ENCODE measurements at regions not wholly inside any gene's neighbourhood (a gene's known extent, or its start where the extent isn't known, plus 50 kb on each side); places are given as distances from the start of the nearest gene placed in this dataset.
"Not testable (repeated sequence)": the region's sequence is repeated elsewhere in the genome, so short reads cannot be mapped to it uniquely, and the experiment has no call there.

- H3K9me3 ChIP-seq = peaks cover 0 to 6% (median 0%) of the 10 kb centered on the region in 4 donors
- ATAC-seq (ENCODE audit: low FRiP score in 2 of 2) (no peak), DNase-seq (no peak)
- H3K27me3 ChIP-seq = no peaks in the 10 kb centered on the region
- no peak for TF ChIP-seq POLR2AphosphoS5 (IDR thresholded peaks at IDR 0.05)
- no peak for TF ChIP-seq CTCF (IDR thresholded peaks at IDR 0.05)
- TF ChIP-seq EP300 (IDR thresholded peaks at IDR 0.05) = no peak
- TF ChIP-seq POLR2A (IDR thresholded peaks at IDR 0.05) = no peak
- no peaks in the 10 kb centered on the region for H3K36me3 ChIP-seq
- H3K27ac ChIP-seq = no peak overlapping the region
- H3K4me3 ChIP-seq = no peak overlapping the region
- 51 to 53% methylated on average over 3 of the region's 3 CpGs for WGBS, 2 donors
- H3K4me1 ChIP-seq = no peaks in the 10 kb centered on the region
These were observed 97.0 kb downstream of the CMC2 start for GRCh38 chr16:80909720-80910119.

GRCh38 chr16:80906169-80906568 is 100.5 kb downstream of the CMC2 start:
- DNase-seq; H3K9me3 ChIP-seq; H3K4me3 ChIP-seq; H3K36me3 ChIP-seq; ATAC-seq (ENCODE audit: low FRiP score in 2 of 2); H3K4me1 ChIP-seq; H3K27ac ChIP-seq; H3K27me3 ChIP-seq: not testable (repeated sequence)
- 93% methylated on average over 2 of the region's 2 CpGs for WGBS, 2 donors

- H3K36me3 ChIP-seq = no peaks in the 10 kb centered on the region
- H3K4me3 ChIP-seq = no peak overlapping the region
- 91 to 94% methylated on average over 5 of the region's 5 CpGs for WGBS, 2 donors
- H3K4me1 ChIP-seq = no peaks in the 10 kb centered on the region
- H3K27ac ChIP-seq = no peak overlapping the region
- TF ChIP-seq CTCF (IDR thresholded peaks at IDR 0.05) (no peak), POLR2AphosphoS5 (IDR thresholded peaks at IDR 0.05) (no peak), EP300 (IDR thresholded peaks at IDR 0.05) (no peak), POLR2A (IDR thresholded peaks at IDR 0.05) (no peak)
- ATAC-seq (ENCODE audit: low FRiP score in 2 of 2) (no peak), DNase-seq (no peak)
- no peaks in the 10 kb centered on the region for H3K9me3 ChIP-seq
- H3K27me3 ChIP-seq = no peaks in the 10 kb centered on the region
These were observed 99.2 kb upstream of the CDYL2 start for GRCh38 chr16:80903616-80904015.

GRCh38 chr16:80902306-80903110 is 98.1 kb upstream of the CDYL2 start:
- Histone ChIP-seq H3K27me3 (no peaks in the 10 kb centered on the region), H3K9me3 (no peaks in the 10 kb centered on the region), H3K27ac (no peak overlapping the region), H3K4me1 (no peaks in the 10 kb centered on the region), H3K4me3 (no peak overlapping the region), H3K36me3 (no peaks in the 10 kb centered on the region)
- ATAC-seq (ENCODE audit: low FRiP score in 2 of 2) (no peak), DNase-seq (no peak)
- TF ChIP-seq POLR2AphosphoS5 (IDR thresholded peaks at IDR 0.05) (no peak), POLR2A (IDR thresholded peaks at IDR 0.05) (no peak), EP300 (IDR thresholded peaks at IDR 0.05) (no peak), CTCF (IDR thresholded peaks at IDR 0.05) (no peak)
- WGBS, 2 donors = 84 to 87% methylated on average over 15 of the region's 15 CpGs

GRCh38 chr16:80900593-80900954 is 96.2 kb upstream of the CDYL2 start:
- H3K36me3 ChIP-seq = no peaks in the 10 kb centered on the region
- peak overlapping the region in 2 of 4 donors; percentile 19 to 44 for H3K27ac ChIP-seq
- TF ChIP-seq CTCF (IDR thresholded peaks at IDR 0.05) = no peak
- TF ChIP-seq POLR2A (IDR thresholded peaks at IDR 0.05) = no peak
- no peak for TF ChIP-seq EP300 (IDR thresholded peaks at IDR 0.05)
- TF ChIP-seq POLR2AphosphoS5 (IDR thresholded peaks at IDR 0.05) = no peak
- ATAC-seq (ENCODE audit: low FRiP score in 2 of 2) (no peak), DNase-seq (no peak)
- no peaks in the 10 kb centered on the region for H3K9me3 ChIP-seq
- 67 to 72% methylated on average over 8 of the region's 8 CpGs for whole genome bisulfite sequencing, 2 donors
- H3K4me1 ChIP-seq = no peaks in the 10 kb centered on the region
- H3K27me3 ChIP-seq = no peaks in the 10 kb centered on the region
- no peak overlapping the region for H3K4me3 ChIP-seq
